ENCODE measurements at regions not wholly inside any gene's neighbourhood (a gene's known extent, or its start where the extent isn't known, plus 50 kb on each side); places are given as distances from the start of the nearest gene placed in this dataset.

DNA sequence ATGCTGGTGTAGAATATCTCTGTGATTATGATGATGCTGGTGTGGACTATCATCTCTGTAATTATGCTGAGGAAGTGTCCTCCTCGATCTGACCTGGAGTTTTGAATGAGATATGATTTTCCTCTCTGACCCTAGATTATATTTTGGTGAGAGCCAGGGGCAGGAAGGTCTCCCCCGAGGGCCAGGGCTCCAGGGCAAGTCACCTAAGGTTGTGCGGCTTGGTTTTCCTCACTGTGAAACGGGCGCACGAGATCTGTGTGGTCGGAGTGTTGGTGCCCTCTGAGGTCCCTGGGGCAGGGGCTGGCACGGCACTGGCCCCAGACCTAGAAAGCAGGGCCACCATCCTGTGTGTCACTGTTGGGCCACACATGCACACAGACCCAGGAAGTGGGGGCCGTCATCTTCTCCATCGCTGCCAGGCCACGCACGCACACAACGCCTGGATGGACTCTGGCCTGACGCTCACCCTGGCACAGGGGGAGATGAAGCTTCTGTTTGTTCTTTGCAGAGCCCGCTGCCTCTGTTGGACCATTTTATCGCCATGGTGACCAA is 67.7 kb upstream of the ZNF469 start:
- Histone ChIP-seq H3K27me3 (ENCODE audit: control insufficient read depth, insufficient read depth, low read length, poor library complexity, severe bottlenecking) (no peaks in the 10 kb centered on the region), H3K4me1 (ENCODE audit: control insufficient read depth, insufficient read depth, low read length) (no peaks in the 10 kb centered on the region), H3K4me3 (ENCODE audit: low read length) (no peak overlapping the region), H3K27ac (ENCODE audit: low read depth, low read length) (no peak overlapping the region), H3K9me3 (ENCODE audit: control insufficient read depth, low read length) (no peaks in the 10 kb centered on the region), H3K36me3 (ENCODE audit: control insufficient read depth, insufficient read depth, low read length) (no peaks in the 10 kb centered on the region), H3K9ac (ENCODE audit: extremely low read depth, low read length, poor library complexity, severe bottlenecking) (no peak overlapping the region)
- Mint-ChIP-seq H3K4me3 (no peak overlapping the region), H3K4me1 (no peaks in the 10 kb centered on the region), H3K36me3 (ENCODE audit: low read depth) (no peaks in the 10 kb centered on the region), H3K27me3 (ENCODE audit: insufficient read depth) (no peaks in the 10 kb centered on the region), H3K27ac (no peak overlapping the region), H3K9me3 (peaks cover 12% of the 10 kb centered on the region)
- WGBS, 2 experiments (ENCODE audit: insufficient coverage in 1 of 2, insufficient read length in 1 of 2) = 88 to 89% methylated on average over 7 to 16 of the region's 16 CpGs
- no peak for DNase-seq
- TF ChIP-seq, protein P1, sequence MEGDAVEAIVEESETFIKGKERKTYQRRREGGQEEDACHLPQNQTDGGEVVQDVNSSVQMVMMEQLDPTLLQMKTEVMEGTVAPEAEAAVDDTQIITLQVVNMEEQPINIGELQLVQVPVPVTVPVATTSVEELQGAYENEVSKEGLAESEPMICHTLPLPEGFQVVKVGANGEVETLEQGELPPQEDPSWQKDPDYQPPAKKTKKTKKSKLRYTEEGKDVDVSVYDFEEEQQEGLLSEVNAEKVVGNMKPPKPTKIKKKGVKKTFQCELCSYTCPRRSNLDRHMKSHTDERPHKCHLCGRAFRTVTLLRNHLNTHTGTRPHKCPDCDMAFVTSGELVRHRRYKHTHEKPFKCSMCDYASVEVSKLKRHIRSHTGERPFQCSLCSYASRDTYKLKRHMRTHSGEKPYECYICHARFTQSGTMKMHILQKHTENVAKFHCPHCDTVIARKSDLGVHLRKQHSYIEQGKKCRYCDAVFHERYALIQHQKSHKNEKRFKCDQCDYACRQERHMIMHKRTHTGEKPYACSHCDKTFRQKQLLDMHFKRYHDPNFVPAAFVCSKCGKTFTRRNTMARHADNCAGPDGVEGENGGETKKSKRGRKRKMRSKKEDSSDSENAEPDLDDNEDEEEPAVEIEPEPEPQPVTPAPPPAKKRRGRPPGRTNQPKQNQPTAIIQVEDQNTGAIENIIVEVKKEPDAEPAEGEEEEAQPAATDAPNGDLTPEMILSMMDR (conservative IDR thresholded peaks at IDR 0.05) = no peak

DNA sequence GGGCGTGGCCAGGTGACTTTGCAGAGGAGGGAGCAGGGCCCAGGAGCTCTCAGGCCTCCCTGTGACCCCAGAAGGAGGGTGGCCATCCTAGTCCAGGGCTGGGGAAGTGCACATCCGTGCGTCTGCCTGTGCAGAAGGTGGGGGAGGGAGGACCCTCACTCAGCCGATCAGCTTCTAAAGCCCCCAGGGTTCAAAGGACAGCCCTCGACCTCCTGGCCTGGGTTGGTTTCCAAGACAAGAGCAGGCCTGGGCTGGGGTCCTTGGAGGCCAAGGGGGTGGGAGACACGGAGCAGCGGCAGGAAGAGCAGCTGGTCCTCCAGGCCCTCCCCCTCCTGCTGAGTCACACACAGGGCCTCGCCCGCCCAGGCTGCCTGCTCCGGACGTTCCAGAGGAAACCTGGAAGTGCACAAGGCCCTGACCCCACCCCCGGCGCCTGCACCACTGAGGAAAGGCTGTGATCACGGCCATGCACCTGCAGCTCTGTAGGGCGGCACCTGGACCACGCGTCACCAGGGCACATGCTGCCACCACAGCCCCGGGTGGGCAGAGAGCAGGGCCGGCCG is 67.1 kb upstream of the ZNF469 start:
- Mint-ChIP-seq H3K27ac (no peak overlapping the region), H3K4me3 (no peak overlapping the region), H3K9me3 (peaks cover 13% of the 10 kb centered on the region), H3K36me3 (ENCODE audit: low read depth) (no peaks in the 10 kb centered on the region), H3K27me3 (ENCODE audit: insufficient read depth) (no peaks in the 10 kb centered on the region), H3K4me1 (no peaks in the 10 kb centered on the region)
- H3K4me1 ChIP-seq (ENCODE audit: control insufficient read depth, insufficient read depth, low read length) = no peaks in the 10 kb centered on the region
- H3K9ac ChIP-seq (ENCODE audit: extremely low read depth, low read length, poor library complexity, severe bottlenecking) = no peak overlapping the region
- H3K27ac ChIP-seq (ENCODE audit: low read depth, low read length) = no peak overlapping the region
- H3K36me3 ChIP-seq (ENCODE audit: control insufficient read depth, insufficient read depth, low read length) = no peaks in the 10 kb centered on the region
- H3K9me3 ChIP-seq (ENCODE audit: control insufficient read depth, low read length) = no peaks in the 10 kb centered on the region
- H3K4me3 ChIP-seq (ENCODE audit: low read length) = no peak overlapping the region
- H3K27me3 ChIP-seq (ENCODE audit: control insufficient read depth, insufficient read depth, low read length, poor library complexity, severe bottlenecking) = no peaks in the 10 kb centered on the region
- WGBS, 2 experiments (ENCODE audit: insufficient coverage in 1 of 2, insufficient read length in 1 of 2) = 81 to 87% methylated on average over 6 to 20 of the region's 20 CpGs
- no peak for DNase-seq
- TF ChIP-seq, protein P1 (conservative IDR thresholded peaks at IDR 0.05) = no peak

DNA sequence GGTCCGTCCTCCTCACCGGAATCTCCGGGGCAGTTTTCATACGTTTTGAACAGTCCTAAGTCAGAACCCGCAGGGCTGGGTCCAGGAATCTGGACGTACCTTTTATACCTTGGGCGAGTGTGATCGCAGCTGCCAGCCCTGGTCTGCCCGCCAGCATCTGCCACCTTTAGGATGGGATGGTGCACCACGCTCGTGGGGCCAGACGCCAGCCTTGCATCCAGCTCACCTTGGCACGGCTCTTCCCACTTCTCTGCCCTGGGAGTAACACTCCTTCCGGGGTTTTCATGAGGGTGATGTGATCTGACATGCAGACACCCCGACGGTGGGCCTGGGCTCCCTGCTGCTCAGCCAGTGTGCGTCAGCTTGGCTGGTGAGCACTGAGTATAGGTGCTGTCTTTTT is 66.6 kb upstream of the ZNF469 start:
- no peak overlapping the region for H3K9ac ChIP-seq (ENCODE audit: extremely low read depth, low read length, poor library complexity, severe bottlenecking)

More for the DNA sequence above, 66.6 kb upstream of the ZNF469 start:
- H3K4me1 Mint-ChIP-seq = no peaks in the 10 kb centered on the region
- TF ChIP-seq, protein P1 (conservative IDR thresholded peaks at IDR 0.05) = no peak
- Histone ChIP-seq H3K4me1 (ENCODE audit: control insufficient read depth, insufficient read depth, low read length) (no peaks in the 10 kb centered on the region), H3K36me3 (ENCODE audit: control insufficient read depth, insufficient read depth, low read length) (no peaks in the 10 kb centered on the region), H3K27me3 (ENCODE audit: control insufficient read depth, insufficient read depth, low read length, poor library complexity, severe bottlenecking) (no peaks in the 10 kb centered on the region), H3K9me3 (ENCODE audit: control insufficient read depth, low read length) (no peaks in the 10 kb centered on the region), H3K4me3 (ENCODE audit: low read length) (no peak overlapping the region), H3K27ac (ENCODE audit: low read depth, low read length) (no peak overlapping the region)
- no peaks in the 10 kb centered on the region for H3K36me3 Mint-ChIP-seq (ENCODE audit: low read depth)
- no peaks in the 10 kb centered on the region for H3K27me3 Mint-ChIP-seq (ENCODE audit: insufficient read depth)
- peaks cover 14% of the 10 kb centered on the region for H3K9me3 Mint-ChIP-seq
- 91 to 94% methylated on average over 12 to 17 of the region's 17 CpGs for WGBS, 2 experiments (ENCODE audit: insufficient coverage in 1 of 2, insufficient read length in 1 of 2)
- no peak overlapping the region for H3K27ac Mint-ChIP-seq
- no peak overlapping the region for H3K4me3 Mint-ChIP-seq
- DNase-seq = no peak
